HepG2 (cell line): ENCODE measurements at regions not wholly inside any gene's neighbourhood (a gene's known extent, or its start where the extent isn't known, plus 50 kb on each side); places are given as distances from the start of the nearest gene placed in this dataset.

Experiments
- ATAC-seq: fragments of 200-7000 bp; cut with Tn5 transposase; 3 replicates; pipeline ENCODE4 v1.9.1; 2020; ENCODE audit warnings: mild to moderate bottlenecking, moderate library complexity
- BruUV-seq: library from RNA; stranded (reverse); fragments of 400-500 nt; replicated peaks from 2 replicates; lab custom pipeline; 2021; lab: Mats Ljungman, UMichigan
- CTCF ChIA-PET: fragments of 300-600 bp; formaldehyde crosslinking; extraction: SDS; loops from one replicate; lab custom pipeline; 2021; ENCODE audit warnings: low total read pairs, inconsistent platforms, low intra/inter-chr PET ratio; lab: Yijun Ruan, JAX
- POLR2A ChIA-PET: fragments of 350-600 bp; sonication (Branson Sonifier 250); formaldehyde crosslinking; loops from one replicate; lab custom pipeline; 2020; ENCODE audit warnings: antibody characterized with exemption, inconsistent platforms; lab: Yijun Ruan, JAX
- DNase-seq: peaks from one replicate; pipeline ENCODE4 v3.0.0-alpha.2; 2015; ENCODE audit warnings: low spot score
- FAIRE-seq: peaks from 3 replicates; lab custom pipeline; 2011; peaks lifted over from hg19 to GRCh38; lab: Jason Lieb, UNC
- H2AFZ ChIP-seq: one replicate; pipeline ENCODE4 v1.6.1; 2011; ENCODE audit warnings: low read length, inconsistent platforms
- H3K27ac ChIP-seq: fragments of 300-600 bp; 3 replicates; pipeline ENCODE4 v1.8.0; 2011; ENCODE audit warnings: mixed run types, mild to moderate bottlenecking, mixed read lengths, low read length, inconsistent platforms; ENCODE audit not compliant: insufficient read depth; ENCODE audit errors: extremely low read length
- H3K27me3 ChIP-seq, 2 experiments: fragments of 200-600 bp in 1 of 2; 2 replicates in 1 of 2; 3 replicates in 1 of 2; pipeline versions ENCODE4 v1.6.0 to v1.8.0; 2011; ENCODE audit warnings: low read length in 2 of 2, mild to moderate bottlenecking in 2 of 2, moderate library complexity in 2 of 2, inconsistent platforms in 1 of 2; ENCODE audit not compliant: insufficient read depth in 2 of 2, control insufficient read depth in 1 of 2
- H3K36me3 ChIP-seq, 2 experiments: fragments of 200-600 bp in 1 of 2; replicated peaks in 1 of 2; 2 replicates in 1 of 2; 3 replicates in 1 of 2; pipeline versions ENCODE4 v1.5.1 to v1.8.0; 2011; ENCODE audit warnings: low read length in 2 of 2, inconsistent platforms in 1 of 2; ENCODE audit not compliant: insufficient read depth in 2 of 2, control insufficient read depth in 1 of 2
- H3K4me1 ChIP-seq: 2 replicates; pipeline ENCODE4 v1.5.1; 2012; ENCODE audit warnings: low read length, inconsistent platforms; ENCODE audit not compliant: insufficient read depth
- H3K4me2 ChIP-seq: 2 replicates; pipeline ENCODE4 v1.6.0; 2011; ENCODE audit warnings: low read depth, low read length, inconsistent platforms
- H3K4me3 ChIP-seq, 3 experiments: fragments of 200-600 bp in 1 of 3; sonication (generic), shearing (Covaris generic) in 1 of 3; replicated peaks in 1 of 3; 2 replicates each; pipeline ENCODE4 v1.5.1; 2011 to 2016; ENCODE audit warnings: low read length in 3 of 3, inconsistent platforms in 2 of 3, low read depth in 2 of 3, mild to moderate bottlenecking in 2 of 3, control low read depth in 1 of 3, mixed read lengths in 1 of 3; ENCODE audit not compliant: insufficient read depth in 1 of 3
- H3K79me2 ChIP-seq: one replicate; pipeline ENCODE4 v1.6.1; 2011; ENCODE audit warnings: low read length, inconsistent platforms; ENCODE audit not compliant: insufficient read depth
- H3K9ac ChIP-seq: 2 replicates; pipeline ENCODE4 v1.6.0; 2011; ENCODE audit warnings: mild to moderate bottlenecking, low read depth, low read length, inconsistent platforms; ENCODE audit not compliant: insufficient read depth
- H3K9me3 ChIP-seq: 2 replicates; pipeline ENCODE4 v1.5.1; 2012; ENCODE audit warnings: mild to moderate bottlenecking, low read length
- H4K20me1 ChIP-seq: 2 replicates; pipeline ENCODE4 v1.6.0; 2011; ENCODE audit warnings: inconsistent platforms, mild to moderate bottlenecking, low read length, moderate library complexity; ENCODE audit not compliant: insufficient read depth
- E2F2 ChIP-seq: sonication (generic); formaldehyde crosslinking; IDR thresholded peaks from 2 replicates; pipeline ENCODE4 v1.4.0; 2020; ENCODE audit warnings: missing genetic modification reagents, borderline replicate concordance
- GABPB1 ChIP-seq: IDR thresholded peaks from 2 replicates; pipeline ENCODE4 v1.6.1; 2016; ENCODE audit warnings: mild to moderate bottlenecking, missing genetic modification reagents, moderate library complexity, missing compliant biosample characterization
- HCFC1 ChIP-seq: fragments of 150-350 bp; IDR thresholded peaks from 2 replicates; pipeline ENCODE4 v1.6.1; 2014; ENCODE audit warnings: low read depth, low read length
- NFRKB ChIP-seq: fragments of 450-650 bp; IDR thresholded peaks from 2 replicates; pipeline ENCODE4 v1.6.1; 2017
- SAP130 ChIP-seq: IDR thresholded peaks from 2 replicates; pipeline ENCODE4 v1.6.1; 2016; ENCODE audit warnings: low read depth
- SCMH1 ChIP-seq: sonication (generic); formaldehyde crosslinking; IDR thresholded peaks from 2 replicates; pipeline ENCODE4 v1.9.0; 2021; ENCODE audit warnings: missing genetic modification reagents, mild to moderate bottlenecking, borderline replicate concordance
- ZBTB39 ChIP-seq: sonication (generic); formaldehyde crosslinking; IDR thresholded peaks from 2 replicates; pipeline ENCODE4 v1.5.0; 2020; ENCODE audit warnings: missing genetic modification reagents
- ZNF3 ChIP-seq: IDR thresholded peaks from 2 replicates; pipeline ENCODE4 v1.7.0; 2017; ENCODE audit warnings: inconsistent platforms
- ZNF343 ChIP-seq: sonication (generic); formaldehyde crosslinking; IDR thresholded peaks from 2 replicates; pipeline ENCODE4 v1.4.0; 2020; ENCODE audit warnings: mild to moderate bottlenecking, missing genetic modification reagents
- ZNF414 ChIP-seq: sonication (generic); formaldehyde crosslinking; IDR thresholded peaks from 2 replicates; pipeline ENCODE4 v1.5.0; 2020; ENCODE audit warnings: missing genetic modification reagents
- WGBS: methylation state at CpG from one replicate; pipeline ENCODE4 v1.1.6; 2017; ENCODE audit warnings: low lambda C conversion rate; 5-methylcytosine and 5-hydroxymethylcytosine counted together
- in situ Hi-C: cut with HindIII; loops from 2 replicates; pipeline ENCODE4 v1.10.0; 2017; ENCODE audit warnings: low pct_unique_long_range_greater_than_20kb; ENCODE audit not compliant: extremely low pct_ligation_motif_present
- intact Hi-C: fragments of 100-400 bp; cut with micrococcal nuclease; formaldehyde crosslinking; loops from one replicate; pipeline ENCODE4 v1.10.0; 2022; ENCODE audit not compliant: unreplicated experiment

DNA sequence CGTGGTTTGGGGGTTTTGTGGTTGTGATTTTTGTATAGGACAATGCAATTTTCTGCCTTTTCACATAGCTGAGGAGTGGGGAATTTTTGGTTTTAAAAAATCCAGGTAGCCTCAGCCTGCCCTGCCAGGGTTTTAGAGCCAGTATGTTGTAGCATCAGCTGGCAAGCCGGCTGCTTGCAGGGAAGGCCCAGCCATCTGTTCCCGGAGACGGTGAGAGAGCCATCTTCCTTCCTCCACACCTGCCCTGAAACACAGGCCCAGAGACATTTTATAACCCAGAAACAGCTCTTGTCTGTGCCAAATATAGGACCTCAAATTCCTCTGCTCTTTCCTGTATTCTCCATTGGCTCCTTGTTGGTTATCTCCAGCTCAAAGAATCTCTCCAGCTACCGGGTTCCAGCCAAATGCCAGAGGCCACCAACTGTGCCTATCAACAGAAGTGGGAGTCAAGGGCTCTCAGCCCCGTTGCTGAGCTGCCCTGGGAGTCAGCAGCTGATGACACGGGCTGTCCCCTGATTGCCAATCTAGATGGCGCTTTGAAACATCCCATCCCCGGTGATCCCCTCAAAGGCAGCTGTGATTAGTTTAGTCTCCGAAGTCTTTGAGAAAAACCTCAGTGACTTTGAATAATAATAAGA is 595.2 kb downstream of the MID1IP1 start:
- 35% methylated on average over 7 of the region's 10 CpGs for WGBS
- H3K4me2 ChIP-seq: no peak overlapping the region
- H3K4me1 ChIP-seq: no peaks in the 10 kb centered on the region
- no peak overlapping the region for H3K9ac ChIP-seq
- BruUV-seq: no TSS peak
- in situ Hi-C loops: no loop called here
- no peak for FAIRE-seq
- no peaks in the 10 kb centered on the region for H3K79me2 ChIP-seq
- CTCF ChIA-PET: no interaction called here
- no peaks in the 10 kb centered on the region for H3K27me3 ChIP-seq
- TF ChIP-seq GABPB1: no peak
- TF ChIP-seq, all 625 proteins: peak for 0
- Histone ChIP-seq H3K27ac (no peak overlapping the region), H3K36me3 (no peaks in the 10 kb centered on the region), H4K20me1 (no peaks in the 10 kb centered on the region), H2AFZ (no peak overlapping the region), H3K9me3 (no peaks in the 10 kb centered on the region), H3K4me3 (no peak overlapping the region)
- intact Hi-C loops: no loop called here
- POLR2A ChIA-PET: no interaction called here
- ATAC-seq (no peak), DNase-seq (no peak)

DNA sequence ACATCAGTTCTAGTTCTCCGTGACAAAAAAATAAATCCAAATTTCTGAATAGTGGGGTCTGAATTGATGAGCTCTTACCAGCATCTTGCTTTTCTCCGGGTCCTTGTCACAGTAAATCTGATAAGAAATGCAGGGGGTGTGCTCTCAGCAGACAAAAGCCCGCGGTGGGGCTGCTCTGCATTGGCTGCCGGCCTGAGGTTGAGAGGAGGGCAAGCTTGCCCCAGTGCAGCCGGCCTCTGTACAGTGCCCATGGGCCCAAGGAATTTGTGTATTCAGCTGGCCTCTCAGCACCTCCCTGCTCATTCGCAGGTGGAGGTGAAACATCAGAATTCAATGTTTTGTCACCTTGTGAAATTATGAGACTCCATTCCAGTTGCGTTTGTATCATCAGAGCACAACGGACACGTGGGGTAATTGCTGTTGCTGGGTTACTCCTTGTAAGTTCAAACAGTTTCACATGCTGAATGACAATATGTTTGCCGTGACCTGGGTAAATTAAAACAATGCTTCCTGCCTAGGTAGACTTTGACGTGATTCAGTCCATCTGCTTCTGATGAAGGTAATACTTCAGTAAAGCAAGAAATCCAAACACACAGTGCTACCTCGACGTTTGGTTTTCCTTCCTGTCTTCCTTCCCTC is 596.4 kb downstream of the MID1IP1 start:
- no peak for ATAC-seq
- TF ChIP-seq E2F2 (CRISPR knock-in tag) (no peak), SAP130 (CRISPR knock-in tag) (no peak), GABPB1 (no peak), SCMH1 (CRISPR knock-in tag) (no peak), HCFC1 (no peak), ZNF414 (CRISPR knock-in tag) (no peak), NFRKB (no peak), ZNF343 (CRISPR knock-in tag) (no peak), ZBTB39 (CRISPR knock-in tag) (no peak), ZNF3 (CRISPR knock-in tag) (no peak)
- FAIRE-seq: no peak
- H3K4me3 ChIP-seq: no peak overlapping the region
- no peaks in the 10 kb centered on the region for H3K36me3 ChIP-seq
- POLR2A ChIA-PET: no interaction called here
- H2AFZ ChIP-seq: no peak overlapping the region
- no peaks in the 10 kb centered on the region for H3K4me1 ChIP-seq
- WGBS: 62% methylated on average over 5 of the region's 14 CpGs
- BruUV-seq: no TSS peak
- DNase-seq: no peak
- no peak overlapping the region for H3K27ac ChIP-seq
- H3K4me2 ChIP-seq: no peak overlapping the region
- intact Hi-C loops (no loop called here), in situ Hi-C loops (no loop called here)
- no peaks in the 10 kb centered on the region for H4K20me1 ChIP-seq
- H3K9me3 ChIP-seq: no peaks in the 10 kb centered on the region
- H3K79me2 ChIP-seq: no peaks in the 10 kb centered on the region
- CTCF ChIA-PET: no interaction called here
- no peaks in the 10 kb centered on the region for H3K27me3 ChIP-seq
- H3K9ac ChIP-seq: no peak overlapping the region
